GM12875 (cell line): ENCODE measurements at regions not wholly inside any gene's neighbourhood (a gene's known extent, or its start where the extent isn't known, plus 50 kb on each side); places are given as distances from the start of the nearest gene placed in this dataset.

Source experiments
- H3K4me3 ChIP-seq: one replicate; pipeline ENCODE4 v1.5.1; 2011; ENCODE audit warnings: low read depth, low read length, control low read depth
- TF ChIP-seq, protein P1 (sequence below): IDR thresholded peaks from 2 replicates; pipeline ENCODE4 v1.5.1; 2011; ENCODE audit warnings: low read depth, mild to moderate bottlenecking, control low read depth, inconsistent platforms, low read length, moderate library complexity, borderline replicate concordance; ENCODE audit not compliant: insufficient read depth

GRCh38 chrX:53746718-53747117 lies 60.2 kb upstream of the HUWE1 start:
- TF ChIP-seq, protein P1, sequence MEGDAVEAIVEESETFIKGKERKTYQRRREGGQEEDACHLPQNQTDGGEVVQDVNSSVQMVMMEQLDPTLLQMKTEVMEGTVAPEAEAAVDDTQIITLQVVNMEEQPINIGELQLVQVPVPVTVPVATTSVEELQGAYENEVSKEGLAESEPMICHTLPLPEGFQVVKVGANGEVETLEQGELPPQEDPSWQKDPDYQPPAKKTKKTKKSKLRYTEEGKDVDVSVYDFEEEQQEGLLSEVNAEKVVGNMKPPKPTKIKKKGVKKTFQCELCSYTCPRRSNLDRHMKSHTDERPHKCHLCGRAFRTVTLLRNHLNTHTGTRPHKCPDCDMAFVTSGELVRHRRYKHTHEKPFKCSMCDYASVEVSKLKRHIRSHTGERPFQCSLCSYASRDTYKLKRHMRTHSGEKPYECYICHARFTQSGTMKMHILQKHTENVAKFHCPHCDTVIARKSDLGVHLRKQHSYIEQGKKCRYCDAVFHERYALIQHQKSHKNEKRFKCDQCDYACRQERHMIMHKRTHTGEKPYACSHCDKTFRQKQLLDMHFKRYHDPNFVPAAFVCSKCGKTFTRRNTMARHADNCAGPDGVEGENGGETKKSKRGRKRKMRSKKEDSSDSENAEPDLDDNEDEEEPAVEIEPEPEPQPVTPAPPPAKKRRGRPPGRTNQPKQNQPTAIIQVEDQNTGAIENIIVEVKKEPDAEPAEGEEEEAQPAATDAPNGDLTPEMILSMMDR: no peak
- no peak overlapping the region for H3K4me3 ChIP-seq

DNA sequence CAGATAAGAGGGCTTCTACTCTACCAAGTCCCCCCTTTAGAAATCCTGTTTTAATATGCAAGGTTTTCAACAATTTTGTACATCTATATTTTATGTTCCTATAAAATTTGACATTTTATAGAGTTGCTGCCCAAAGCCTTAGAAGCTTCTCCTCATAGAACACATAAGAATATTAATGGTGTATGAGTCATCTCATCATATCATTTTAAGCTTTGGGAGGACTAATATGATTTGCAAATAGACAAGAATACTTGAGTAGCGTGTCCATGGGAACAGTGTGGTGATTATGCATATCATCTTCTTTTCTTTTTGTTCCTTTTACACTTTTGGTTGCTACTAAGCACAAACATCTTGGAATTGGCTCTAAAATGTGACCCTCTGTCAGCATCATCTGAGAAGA lies 56.7 kb upstream of the HUWE1 start:
- H3K4me3 ChIP-seq: no peak overlapping the region
- TF ChIP-seq, protein P1: no peak

DNA sequence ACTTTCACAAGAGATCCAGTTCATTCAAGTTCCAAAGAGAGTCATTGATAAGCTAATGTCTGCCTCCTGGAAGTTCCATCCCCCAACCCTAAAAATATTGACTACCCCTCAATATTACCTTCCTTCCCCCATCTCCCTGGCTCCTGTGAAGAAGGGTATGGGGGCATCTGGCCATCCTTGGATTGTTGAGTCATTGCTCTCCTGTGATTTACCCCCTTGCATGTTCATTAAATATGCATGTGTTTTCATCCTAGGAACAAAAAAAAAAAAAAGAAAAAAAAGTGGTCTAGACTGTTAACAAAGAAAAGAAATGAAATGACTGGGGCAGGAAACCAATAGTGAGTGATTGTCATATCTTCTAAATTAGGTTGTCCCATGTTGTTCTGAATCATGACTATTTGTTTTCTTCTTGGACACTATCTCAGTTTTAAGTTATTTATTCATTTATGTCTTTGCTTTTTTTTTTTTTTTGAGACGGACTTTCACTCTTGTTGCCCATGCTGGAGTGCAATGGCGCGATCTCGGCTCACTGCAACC lies 51.9 kb upstream of the HUWE1 start:
- no peak overlapping the region for H3K4me3 ChIP-seq
- TF ChIP-seq, protein P1: no peak
